Activated CD8-positive, alpha-beta memory T cell treated with anti-CD3 and anti-CD28 coated beads, Interleukin-2, amount 50 U/mL, for 24 hours (primary cell): ENCODE measurements at regions not wholly inside any gene's neighbourhood (a gene's known extent, or its start where the extent isn't known, plus 50 kb on each side); places are given as distances from the start of the nearest gene placed in this dataset.
"Not testable (repeated sequence)": the region's sequence is repeated elsewhere in the genome, so short reads cannot be mapped to it uniquely, and the experiment has no call there.

Source experiments
- DNase-seq: peaks from one replicate; pipeline ENCODE4 v3.0.0-alpha.2; 2020; ENCODE audit errors: extremely low read depth

DNA sequence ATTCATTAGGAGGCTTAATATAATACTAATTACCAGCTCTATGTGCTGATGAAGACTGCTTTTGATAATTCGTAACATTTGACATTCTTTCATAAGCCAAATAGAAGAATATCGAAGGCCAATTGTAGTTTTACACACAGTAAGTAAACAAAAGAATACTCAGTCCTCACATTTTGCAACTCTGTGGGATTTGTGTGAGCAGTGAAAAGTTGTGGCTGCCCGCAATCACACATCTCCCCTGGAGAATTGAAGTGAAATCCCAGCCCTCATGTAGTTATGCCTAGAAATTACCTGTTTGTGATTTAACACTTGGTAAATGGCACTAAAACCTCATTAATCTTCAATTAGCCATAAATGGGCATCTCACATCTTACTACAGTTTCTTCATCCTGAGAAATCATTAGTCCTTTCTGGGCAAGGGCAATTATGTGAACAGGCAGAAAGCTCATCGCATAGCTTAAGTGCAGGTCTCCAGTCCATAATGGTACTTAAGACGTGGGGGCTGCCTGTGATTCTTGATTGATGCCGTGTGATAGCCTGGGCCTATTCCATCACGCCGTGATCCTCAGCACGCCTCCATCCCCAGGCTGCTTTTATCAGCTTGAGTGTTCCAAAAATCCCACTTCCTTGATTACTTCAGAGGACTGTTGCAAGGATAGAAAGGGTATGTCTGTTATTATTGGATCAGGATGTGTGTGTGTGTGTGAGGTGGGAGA lies 97.9 kb upstream of the METTL14 start:
- DNase-seq: no peak

DNA sequence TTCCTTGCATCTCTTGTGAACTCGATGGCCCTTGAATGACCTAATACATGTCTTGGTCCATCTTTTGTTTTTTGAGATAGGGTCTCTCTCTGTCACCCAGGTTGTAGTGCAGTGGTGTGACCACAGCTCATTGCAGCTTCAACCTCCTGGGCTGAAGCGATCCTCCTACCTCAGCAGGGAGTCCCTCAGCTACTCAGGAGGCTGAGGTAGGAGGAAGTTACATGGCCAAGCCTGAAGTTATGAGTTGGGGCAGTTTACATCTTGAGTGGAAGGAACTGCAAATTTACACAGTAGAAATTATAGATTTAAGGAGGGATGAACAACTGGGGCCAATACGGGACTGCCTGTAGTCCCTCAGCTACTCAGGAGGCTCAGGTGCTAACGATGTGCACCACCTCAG lies 97.2 kb upstream of the METTL14 start:
- DNase-seq: no peak

DNA sequence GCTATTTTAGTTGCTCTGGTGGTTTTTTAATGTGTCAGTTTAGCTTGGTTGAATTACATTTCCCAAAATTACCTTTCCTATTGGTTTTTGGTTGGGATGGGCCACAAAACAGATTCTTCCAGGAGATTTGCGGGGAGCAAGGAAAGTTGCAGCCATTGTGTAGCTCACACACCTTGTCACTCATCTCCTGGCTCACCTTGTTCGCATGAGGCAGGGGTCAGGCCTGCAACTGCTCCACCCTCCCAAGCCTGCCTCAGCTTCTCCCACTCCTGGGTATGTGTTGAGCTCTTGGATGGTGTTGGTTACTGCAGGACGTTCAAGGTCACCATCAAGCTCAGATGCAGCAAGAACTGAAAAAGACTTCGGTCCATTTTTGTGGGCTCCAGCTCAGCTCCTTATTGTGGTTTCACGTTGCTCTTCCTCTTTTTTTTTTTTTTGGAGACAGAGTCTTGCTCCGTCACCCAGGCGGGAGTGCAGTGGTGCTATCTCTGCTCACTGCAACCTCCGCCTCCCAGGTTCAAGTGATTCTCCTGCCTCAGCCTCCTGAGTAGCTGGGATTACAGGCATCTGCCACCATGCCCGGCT lies 95.6 kb upstream of the METTL14 start:
- no peak for DNase-seq

DNA sequence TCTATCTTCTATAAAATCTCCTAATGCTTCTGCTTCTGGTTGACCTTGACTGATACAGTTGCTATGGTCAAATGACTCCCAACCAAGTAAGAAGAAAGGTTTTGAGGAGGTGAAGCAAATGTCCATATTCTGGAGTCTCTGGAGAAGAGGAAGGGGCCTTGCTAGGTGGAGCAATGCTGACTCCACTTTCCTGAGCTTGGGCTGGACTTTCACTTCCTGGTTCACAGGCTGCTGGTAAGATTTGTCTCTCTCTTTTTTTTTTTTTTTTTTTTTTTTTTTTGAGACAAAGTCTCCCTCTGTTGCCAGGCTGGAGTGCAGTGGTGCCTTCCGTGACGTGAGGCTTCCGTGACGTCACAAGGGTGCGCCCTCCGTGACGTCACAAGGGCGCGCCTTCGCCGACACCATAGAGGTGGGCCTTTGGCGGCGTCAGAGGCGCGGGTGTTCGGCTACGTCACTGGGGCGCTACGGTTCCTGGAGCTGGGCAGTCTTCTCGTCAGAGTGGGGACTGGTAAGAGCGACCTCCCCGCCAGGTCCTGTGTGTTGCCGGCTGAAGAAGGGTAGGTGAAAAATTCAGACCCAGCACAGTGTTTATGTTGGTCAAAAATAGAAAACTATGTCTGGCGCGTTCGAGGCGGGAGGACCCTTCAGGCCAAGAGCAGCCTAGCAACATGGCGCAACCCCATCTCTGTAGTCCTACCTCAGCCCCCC lies 93.7 kb upstream of the METTL14 start:
- peak; percentile 90 for DNase-seq

DNA sequence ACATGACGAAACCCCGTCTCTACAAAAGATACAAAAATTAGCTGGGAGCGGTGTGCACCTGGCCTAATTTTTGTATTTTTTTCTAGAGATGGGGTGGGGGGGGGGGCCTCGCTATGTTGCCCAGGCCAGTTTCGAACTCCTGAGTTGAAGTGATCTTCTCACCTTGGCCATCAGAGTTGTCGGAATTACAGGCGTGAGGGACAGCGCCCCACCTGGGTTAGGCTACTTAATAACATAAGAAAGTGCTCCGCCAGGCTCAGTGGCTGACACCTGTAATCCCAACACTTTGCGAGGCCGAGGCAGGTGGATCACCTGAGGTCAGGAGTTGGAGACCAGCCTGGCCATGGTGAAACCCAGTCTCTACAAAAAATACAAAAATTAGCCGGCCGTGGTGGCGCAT lies 92.9 kb upstream of the METTL14 start:
- not testable (repeated sequence) for DNase-seq

DNA sequence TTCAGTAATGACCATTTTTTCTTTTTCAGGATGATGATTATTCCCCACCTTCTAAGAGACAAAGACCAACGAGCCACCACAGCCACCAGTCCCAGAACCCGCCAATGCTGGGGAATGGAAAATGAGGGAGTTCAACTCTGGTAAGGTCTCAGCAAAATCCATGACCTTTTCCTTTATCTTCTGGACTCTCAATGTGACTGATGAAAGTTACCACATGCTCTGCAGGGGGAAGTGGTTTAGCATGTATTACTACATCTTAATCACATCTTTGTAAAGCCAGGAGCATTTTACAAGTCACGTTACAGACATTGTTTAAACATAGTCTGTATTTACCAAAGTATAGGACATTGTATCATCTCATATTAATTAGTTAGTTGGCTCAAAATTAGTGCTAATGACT lies 89.3 kb upstream of the METTL14 start:
- not testable (repeated sequence) for DNase-seq

DNA sequence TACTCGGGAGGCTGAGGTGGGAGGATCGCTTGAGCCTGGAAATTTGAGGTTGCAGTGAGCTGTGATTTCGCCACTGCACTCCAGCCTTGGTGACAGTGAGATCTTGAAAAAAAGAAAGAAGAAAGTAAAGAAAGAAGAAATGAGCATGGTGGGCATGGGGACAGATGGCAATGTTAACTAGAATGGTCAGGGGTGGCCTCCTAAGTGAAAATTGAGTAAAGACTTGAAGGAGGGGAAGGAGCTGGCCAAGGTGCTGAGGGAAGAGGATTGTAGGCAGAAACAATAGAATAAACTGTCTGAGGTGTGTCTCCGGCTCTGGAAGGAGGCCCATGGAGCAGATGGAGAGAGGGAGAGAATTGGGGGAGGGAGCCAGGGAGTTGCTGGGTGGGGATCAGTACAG lies 60.1 kb upstream of the METTL14 start:
- not testable (repeated sequence) for DNase-seq

DNA sequence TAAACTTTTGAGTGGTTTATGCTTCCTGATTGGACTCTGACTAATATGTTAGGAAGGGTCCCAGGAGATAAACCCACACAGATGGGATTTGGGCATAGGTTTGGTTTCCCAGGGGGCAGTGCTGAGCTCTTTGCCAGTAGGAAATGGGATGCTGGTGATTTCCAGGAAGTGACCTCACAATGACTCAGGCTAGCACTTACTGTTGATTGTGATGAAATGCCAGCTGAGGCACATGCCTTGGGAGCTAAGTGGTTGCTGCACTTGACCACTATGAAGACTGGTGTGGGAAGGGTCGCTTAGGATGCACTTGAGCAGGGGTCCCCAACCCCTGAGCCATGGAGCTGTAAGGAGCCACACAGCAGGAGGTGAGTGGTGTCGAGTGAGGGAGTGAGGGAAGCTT lies 55.5 kb upstream of the METTL14 start:
- not testable (repeated sequence) for DNase-seq

DNA sequence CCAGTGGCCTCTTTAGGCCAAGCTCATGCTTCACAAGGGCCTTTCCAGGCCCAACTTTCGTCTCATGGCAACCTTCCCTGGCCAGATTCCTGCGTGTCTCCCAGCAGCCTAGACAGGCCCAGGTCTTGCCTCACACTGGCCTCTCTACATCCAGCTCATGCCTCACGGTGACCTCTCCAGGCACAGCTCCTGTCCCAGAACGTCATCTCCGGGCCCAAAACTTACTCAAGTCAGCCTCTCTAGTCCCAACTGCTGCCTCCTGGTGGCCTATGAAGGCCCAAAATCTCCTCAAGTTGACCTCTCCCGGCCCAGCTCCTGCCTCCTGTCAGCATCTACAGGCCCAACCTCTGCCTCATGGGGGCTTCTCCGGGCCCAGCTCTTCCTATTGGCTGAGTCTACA lies 54.3 kb upstream of the METTL14 start:
- DNase-seq: not testable (repeated sequence)

DNA sequence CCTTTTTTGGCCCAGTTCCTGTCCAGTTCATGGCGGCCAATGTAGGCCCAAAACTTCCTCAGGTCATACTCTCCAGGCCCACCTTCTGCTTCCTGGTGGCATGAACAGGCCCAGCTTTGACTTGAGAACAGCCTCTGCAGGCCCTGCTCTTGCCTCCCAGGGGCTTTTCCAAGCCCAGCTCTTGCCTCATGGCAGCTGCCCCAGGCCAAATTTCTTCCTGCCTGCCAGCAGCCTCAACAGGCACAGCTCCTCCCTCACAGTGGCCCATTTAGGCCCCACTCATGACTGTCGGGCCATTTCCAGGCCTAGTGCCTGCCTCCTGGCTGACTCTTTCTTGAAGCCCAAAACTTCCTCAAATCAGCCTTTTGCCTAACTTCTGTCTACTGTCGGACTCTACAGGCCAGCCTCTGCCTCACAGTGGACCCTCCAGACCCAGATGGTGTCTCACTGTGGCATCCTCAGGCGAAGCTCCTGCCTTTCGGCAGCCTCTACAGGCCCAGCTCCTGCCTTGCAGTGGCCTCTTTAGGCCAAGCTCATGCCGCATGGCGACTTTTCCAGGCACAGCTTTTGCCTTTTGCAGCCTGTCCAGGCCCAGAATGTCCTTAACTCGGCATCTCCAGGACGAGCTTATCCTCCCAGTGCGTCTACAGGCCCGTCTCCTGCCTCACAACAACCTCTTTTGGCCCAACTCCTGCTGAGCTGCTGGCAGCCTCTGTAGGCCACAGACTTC lies 53.7 kb upstream of the METTL14 start:
- not testable (repeated sequence) for DNase-seq

DNA sequence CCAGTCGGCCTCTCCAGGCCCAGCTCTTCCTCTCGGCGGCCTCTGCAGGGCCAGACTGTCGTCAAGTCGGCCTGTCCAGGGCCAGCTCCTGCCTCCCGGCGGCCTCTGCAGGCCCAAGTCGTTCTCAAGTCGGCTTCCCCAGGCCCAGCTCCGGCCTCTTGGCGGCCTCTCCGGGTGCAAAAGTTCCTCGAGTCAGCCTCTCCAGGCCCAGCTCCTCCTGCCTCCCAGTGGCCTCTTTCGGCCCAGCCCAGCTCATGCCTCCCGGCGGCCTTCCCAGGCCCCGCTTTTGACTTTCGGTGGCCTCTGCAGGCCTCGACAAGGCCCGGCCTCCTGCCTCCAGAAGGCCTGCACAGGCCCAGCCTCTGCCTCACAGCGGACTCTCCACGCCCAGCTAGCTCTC lies 51.7 kb upstream of the METTL14 start:
- DNase-seq: not testable (repeated sequence)

DNA sequence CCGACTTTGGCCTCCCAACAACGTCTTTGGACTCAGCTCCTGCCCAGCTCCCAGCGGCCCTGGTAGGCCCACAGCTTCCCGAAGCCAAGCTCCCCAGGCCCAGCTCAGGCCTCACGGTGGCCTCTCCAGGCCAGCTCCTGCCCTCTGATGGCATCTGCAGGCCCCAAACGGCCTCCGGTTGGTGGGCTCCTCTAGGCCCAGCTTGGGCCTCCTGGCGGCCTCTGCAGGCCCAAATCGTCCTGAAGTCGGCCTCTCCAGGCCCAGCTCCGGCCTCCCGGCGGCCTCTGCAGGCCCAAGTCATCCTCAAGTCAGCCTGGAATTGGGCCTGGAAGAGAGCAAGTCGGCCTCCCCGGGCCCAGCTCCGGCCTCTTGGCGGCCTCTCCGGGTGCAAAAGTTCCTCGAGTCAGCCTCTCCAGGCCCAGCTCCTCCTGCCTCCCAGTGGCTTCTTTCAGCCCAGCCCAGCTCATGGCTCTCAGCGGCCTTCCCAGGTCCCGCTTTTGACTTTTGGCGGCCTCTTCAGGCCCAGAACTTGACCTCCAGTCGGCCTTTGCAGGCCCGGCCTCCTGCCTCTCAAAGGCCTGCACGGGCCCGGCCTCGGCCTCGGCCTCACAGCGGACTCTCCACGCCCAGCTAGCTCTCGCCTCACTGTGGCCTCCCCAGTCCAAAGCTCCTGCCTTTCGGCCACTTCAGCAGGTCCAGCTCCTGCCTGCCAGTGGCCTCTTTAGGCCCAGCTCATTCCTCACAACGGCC lies 50.9 kb upstream of the METTL14 start:
- DNase-seq: not testable (repeated sequence)
